BJ (cell line): ENCODE measurements at regions not wholly inside any gene's neighbourhood (a gene's known extent, or its start where the extent isn't known, plus 50 kb on each side); places are given as distances from the start of the nearest gene placed in this dataset.

ENCODE experiments used
- CTCF ChIA-PET: fragments of 350-600 bp; formaldehyde crosslinking; extraction: SDS; loops from one replicate; lab custom pipeline; 2021; ENCODE audit warnings: antibody characterized with exemption, inconsistent platforms; lab: Yijun Ruan, JAX
- POLR2A ChIA-PET: fragments of 300-600 bp; sonication (Branson Sonifier 250); formaldehyde crosslinking; extraction: SDS; loops from one replicate; lab custom pipeline; 2021; ENCODE audit warnings: antibody characterized with exemption; lab: Charles Lee
- DNase-seq: peaks from one replicate; pipeline ENCODE4 v3.0.0-alpha.2; 2011; ENCODE audit warnings: low read depth
- H3K27me3 ChIP-seq: 2 replicates; pipeline ENCODE4 v1.6.0; 2011; ENCODE audit warnings: low read length; ENCODE audit not compliant: control insufficient read depth, insufficient read depth
- H3K36me3 ChIP-seq: 2 replicates; pipeline ENCODE4 v1.5.1; 2011; ENCODE audit warnings: low read length; ENCODE audit not compliant: control insufficient read depth, insufficient read depth
- H3K4me3 ChIP-seq: 2 replicates; pipeline ENCODE4 v1.5.1; 2011; ENCODE audit warnings: low read depth, mild to moderate bottlenecking, control low read depth, low read length
- TF ChIP-seq, protein P1 (sequence below): IDR thresholded peaks from 2 replicates; pipeline ENCODE4 v1.5.1; 2011; ENCODE audit warnings: low read depth, mild to moderate bottlenecking, control low read depth, inconsistent platforms, low read length, moderate library complexity; ENCODE audit not compliant: insufficient read depth

DNA sequence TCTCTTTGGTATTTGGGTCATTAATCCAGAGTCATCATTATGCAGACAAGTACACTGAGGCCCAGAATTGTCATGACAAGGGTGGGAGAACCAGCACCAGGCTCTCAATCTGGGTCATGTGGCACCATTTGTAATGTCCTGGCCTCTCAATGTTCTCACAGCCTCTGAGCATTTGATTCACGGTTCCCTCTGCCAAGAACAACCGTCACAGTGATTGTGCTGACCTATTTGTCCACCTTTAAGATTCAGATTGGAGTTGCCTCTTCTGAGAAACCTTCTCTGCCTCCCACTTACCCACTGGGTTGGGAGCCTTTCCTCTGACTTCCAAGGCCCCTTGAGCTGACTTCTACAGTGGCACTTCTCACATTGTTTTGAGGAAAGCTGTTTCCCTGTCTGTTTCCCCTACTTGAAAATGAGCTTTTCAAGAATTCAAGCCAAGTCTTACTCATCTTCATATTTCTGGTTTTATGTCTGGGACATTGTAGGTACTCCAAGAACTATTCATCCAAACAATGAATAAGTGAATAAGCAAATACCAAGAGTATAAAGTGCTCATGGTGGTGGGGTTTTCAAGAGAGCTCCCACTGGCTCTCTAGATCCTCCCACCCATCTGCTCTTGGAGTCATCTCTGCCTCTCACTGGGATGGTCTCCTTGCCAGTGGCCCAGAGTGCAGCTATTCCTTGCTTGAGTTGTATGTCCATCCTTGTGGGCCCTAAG is 126.4 kb upstream of the E2F8 start:
- POLR2A ChIA-PET, result no interaction called here
- Histone ChIP-seq H3K36me3 (no peaks in the 10 kb centered on the region), H3K27me3 (no peaks in the 10 kb centered on the region), H3K4me3 (no peak overlapping the region)
- TF ChIP-seq, protein P1, sequence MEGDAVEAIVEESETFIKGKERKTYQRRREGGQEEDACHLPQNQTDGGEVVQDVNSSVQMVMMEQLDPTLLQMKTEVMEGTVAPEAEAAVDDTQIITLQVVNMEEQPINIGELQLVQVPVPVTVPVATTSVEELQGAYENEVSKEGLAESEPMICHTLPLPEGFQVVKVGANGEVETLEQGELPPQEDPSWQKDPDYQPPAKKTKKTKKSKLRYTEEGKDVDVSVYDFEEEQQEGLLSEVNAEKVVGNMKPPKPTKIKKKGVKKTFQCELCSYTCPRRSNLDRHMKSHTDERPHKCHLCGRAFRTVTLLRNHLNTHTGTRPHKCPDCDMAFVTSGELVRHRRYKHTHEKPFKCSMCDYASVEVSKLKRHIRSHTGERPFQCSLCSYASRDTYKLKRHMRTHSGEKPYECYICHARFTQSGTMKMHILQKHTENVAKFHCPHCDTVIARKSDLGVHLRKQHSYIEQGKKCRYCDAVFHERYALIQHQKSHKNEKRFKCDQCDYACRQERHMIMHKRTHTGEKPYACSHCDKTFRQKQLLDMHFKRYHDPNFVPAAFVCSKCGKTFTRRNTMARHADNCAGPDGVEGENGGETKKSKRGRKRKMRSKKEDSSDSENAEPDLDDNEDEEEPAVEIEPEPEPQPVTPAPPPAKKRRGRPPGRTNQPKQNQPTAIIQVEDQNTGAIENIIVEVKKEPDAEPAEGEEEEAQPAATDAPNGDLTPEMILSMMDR, result no peak
- CTCF ChIA-PET, result interaction anchor here (0.9 to 2.0 kb wide), 4 partner anchors 13 to 41 kb away, joined by 3 to 5 read pairs (median 4); no protein-coding TSS in a partner anchor
- DNase-seq, result no peak

DNA sequence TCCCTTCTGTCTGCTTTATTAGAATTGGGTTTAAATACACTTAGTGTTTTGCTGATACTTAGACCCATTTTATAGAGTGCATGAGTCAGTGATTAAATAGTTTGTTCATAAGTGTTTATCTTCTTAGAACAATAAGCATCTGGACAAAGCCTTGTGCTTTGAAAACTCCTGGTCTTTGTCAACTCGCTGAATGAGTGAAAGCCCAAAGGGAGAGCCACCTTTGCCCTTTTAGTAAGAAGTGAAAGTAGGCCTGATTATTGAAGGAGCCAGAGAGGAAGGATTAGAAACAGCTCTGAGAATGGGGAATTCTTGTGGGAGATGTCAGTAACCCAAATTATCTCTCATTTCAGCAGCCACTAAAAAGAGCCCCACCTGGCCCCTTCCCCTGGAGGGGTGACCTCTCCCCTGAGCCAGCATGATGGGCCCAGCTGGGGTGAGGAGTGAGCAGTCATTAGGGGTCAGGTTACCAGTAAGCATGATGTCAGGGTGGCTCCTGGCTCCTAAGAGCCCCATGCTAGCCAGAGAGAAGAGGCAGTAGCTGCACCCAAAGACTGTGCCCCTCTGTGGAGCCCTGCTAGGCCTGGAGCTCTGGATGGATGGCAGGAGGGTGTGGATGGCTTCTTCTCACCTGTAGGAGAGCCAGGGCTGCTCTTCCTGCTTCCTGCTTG is 125.1 kb upstream of the E2F8 start:
- TF ChIP-seq, protein P1, result no peak
- no peak overlapping the region for H3K4me3 ChIP-seq
- no peak for DNase-seq
- ChIA-PET CTCF (interaction anchor here (0.8 to 3.2 kb wide), 4 partner anchors 12 to 188 kb away, joined by 3 to 9 read pairs (median 4); no protein-coding TSS in a partner anchor), POLR2A (no interaction called here)
- no peaks in the 10 kb centered on the region for H3K27me3 ChIP-seq
- H3K36me3 ChIP-seq, result no peaks in the 10 kb centered on the region

DNA sequence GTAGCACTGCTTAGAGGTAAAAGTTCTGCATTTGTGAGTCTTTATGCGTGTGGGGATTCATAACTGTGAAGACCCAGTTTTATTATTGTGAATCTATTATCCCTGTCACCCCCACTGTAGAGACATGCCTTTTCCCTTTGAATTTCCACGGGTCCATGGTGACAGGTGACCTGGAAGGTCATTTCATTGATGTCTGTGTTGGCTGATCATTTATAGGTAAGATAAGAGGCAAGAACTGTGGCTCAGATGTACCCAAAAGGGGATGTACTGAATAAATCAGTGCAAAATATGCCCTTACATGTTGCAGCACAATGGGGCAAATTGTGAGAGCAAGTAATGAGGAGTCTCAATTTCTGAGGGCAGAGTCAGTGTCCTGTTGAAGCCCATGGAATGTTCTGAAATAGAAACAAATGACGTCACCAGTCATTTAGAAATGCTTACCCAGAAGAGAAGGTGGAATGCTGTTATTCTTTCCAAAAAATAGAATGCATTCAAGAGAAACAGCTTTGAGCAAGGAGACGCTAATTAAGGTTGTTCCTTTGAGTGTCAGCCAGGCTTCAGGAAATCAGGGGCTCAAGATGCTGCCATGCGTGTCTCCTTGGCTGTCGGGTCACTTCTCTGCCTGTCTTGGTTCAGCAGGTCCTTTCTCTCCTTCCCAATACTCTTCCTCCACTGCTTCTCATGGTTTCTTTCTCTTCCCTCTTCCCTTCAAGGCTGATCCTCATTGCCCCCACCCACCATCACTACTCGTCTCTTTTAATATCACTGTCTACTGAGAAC is 118.7 kb upstream of the E2F8 start:
- H3K4me3 ChIP-seq, result no peak overlapping the region
- TF ChIP-seq, protein P1, result no peak
- no peak for DNase-seq
- ChIA-PET POLR2A (interaction anchor here (0.6 kb wide), 1 partner anchor 282 kb away, joined by 3 read pairs; no protein-coding TSS in a partner anchor), CTCF (no interaction called here)
- H3K27me3 ChIP-seq, result peaks cover 18% of the 10 kb centered on the region
- no peaks in the 10 kb centered on the region for H3K36me3 ChIP-seq

DNA sequence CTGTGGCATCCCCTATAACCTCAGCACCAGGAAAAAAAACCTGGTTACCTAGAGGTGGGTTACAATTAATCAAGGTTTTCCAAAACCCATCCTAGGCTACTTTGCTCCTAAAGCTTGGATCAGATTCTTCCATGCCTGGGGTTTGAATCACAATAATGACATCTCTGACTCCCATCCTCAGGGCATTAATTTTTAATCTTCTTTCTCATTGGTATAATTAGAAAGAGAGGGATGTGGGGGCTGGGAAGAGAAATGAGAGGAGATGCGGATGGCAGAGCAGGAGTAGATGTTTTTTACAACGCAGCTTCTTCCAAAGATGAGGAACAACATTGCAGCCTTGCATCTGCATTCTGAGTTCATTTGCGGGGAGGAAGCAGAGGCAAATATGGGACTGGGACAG is 117.2 kb upstream of the E2F8 start:
- H3K4me3 ChIP-seq, result no peak overlapping the region
- DNase-seq, result no peak
- TF ChIP-seq, protein P1, result no peak
- H3K27me3 ChIP-seq, result peaks cover 22% of the 10 kb centered on the region
- no peaks in the 10 kb centered on the region for H3K36me3 ChIP-seq
- POLR2A ChIA-PET, result no interaction called here
- CTCF ChIA-PET, result no interaction called here

DNA sequence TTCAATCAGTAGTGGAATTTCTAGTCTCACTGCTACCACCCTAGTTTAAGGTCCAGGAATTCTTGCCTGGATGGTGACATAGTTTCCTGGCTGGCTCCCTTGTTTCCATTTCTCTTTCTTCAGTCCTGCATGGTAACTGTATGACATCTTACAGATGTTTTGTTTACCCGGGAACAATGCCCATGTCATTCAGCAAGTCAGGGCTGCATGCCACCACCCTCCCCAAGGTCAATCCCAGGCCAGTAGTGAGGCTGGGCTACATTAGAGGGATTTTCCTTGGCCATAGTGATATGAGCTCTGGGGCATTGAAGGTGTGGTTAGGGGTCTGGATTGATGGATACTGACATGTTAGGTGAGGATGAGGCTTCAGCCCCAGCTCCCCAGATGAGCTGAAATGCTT is 114.9 kb upstream of the E2F8 start:
- Histone ChIP-seq H3K27me3 (peaks cover 27% of the 10 kb centered on the region), H3K36me3 (no peaks in the 10 kb centered on the region), H3K4me3 (no peak overlapping the region)
- TF ChIP-seq, protein P1, result no peak
- ChIA-PET CTCF (no interaction called here), POLR2A (no interaction called here)
- no peak for DNase-seq
